ENCODE measurements at regions not wholly inside any gene's neighbourhood (a gene's known extent, or its start where the extent isn't known, plus 50 kb on each side); places are given as distances from the start of the nearest gene placed in this dataset.

DNA sequence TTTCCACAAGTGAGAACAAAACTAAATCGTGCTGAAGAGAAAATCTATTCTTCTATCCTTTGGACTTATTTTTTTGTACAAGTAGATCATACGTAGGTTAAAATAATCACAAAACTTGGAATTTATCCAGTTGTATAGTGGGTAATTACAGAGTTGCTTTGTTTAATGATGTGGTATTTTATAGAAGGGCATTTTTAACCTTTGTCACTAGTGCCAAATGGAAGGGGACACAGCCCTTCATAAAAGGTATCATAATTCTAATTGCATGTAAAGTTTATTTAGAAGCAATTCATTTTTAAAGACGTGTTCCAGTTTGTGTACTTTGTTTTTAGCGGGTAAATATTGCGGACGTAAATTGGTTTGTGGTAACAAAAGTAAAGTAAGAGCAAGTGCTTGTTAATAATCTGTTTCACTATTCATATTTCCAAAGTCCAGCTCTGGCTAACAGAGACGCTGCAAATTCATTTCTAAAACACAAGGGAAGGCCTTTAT is 99.5 kb downstream of the ERCC5 start:
- TF ChIP-seq, protein P1, sequence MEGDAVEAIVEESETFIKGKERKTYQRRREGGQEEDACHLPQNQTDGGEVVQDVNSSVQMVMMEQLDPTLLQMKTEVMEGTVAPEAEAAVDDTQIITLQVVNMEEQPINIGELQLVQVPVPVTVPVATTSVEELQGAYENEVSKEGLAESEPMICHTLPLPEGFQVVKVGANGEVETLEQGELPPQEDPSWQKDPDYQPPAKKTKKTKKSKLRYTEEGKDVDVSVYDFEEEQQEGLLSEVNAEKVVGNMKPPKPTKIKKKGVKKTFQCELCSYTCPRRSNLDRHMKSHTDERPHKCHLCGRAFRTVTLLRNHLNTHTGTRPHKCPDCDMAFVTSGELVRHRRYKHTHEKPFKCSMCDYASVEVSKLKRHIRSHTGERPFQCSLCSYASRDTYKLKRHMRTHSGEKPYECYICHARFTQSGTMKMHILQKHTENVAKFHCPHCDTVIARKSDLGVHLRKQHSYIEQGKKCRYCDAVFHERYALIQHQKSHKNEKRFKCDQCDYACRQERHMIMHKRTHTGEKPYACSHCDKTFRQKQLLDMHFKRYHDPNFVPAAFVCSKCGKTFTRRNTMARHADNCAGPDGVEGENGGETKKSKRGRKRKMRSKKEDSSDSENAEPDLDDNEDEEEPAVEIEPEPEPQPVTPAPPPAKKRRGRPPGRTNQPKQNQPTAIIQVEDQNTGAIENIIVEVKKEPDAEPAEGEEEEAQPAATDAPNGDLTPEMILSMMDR (IDR thresholded peaks at IDR 0.05; ENCODE audit: low read length): no peak
- TF ChIP-seq EZH2 (optimal IDR thresholded peaks at IDR 0.05; ENCODE audit: low read depth, low read length) (no peak), EZH2phosphoT487 (IDR thresholded peaks at IDR 0.05; ENCODE audit: low read length) (no peak)
